ENCODE measurements at regions not wholly inside any gene's neighbourhood (a gene's known extent, or its start where the extent isn't known, plus 50 kb on each side); places are given as distances from the start of the nearest gene placed in this dataset.
A peak's percentile ranks its signal among the peaks of the same experiment; 100 is the strongest.

- Histone ChIP-seq H3K4me1 (ENCODE audit: control insufficient read depth, insufficient read depth, low read length) (no peaks in the 10 kb centered on the region), H3K4me3 (ENCODE audit: low read length) (no peak overlapping the region), H3K36me3 (ENCODE audit: control insufficient read depth, insufficient read depth, low read length) (no peaks in the 10 kb centered on the region), H3K9me3 (ENCODE audit: control insufficient read depth, insufficient read depth, low read length) (no peaks in the 10 kb centered on the region), H3K27me3 (ENCODE audit: control insufficient read depth, insufficient read depth, low read length) (no peaks in the 10 kb centered on the region), H3K27ac (ENCODE audit: low read length) (no peak overlapping the region)
- no CpG with 5 or more reads among the region's 1 CpG for WGBS (ENCODE audit: insufficient coverage, insufficient read length)
- DNase-seq (ENCODE audit: low read depth, low spot score), result no peak
These were observed 554.4 kb downstream of the ARAP2 start for GRCh38 chr4:35689870-35690269.

- H3K27me3 ChIP-seq (ENCODE audit: control insufficient read depth, insufficient read depth, low read length), result no peaks in the 10 kb centered on the region
- DNase-seq (ENCODE audit: low read depth, low spot score), result no peak
- H3K36me3 ChIP-seq (ENCODE audit: control insufficient read depth, insufficient read depth, low read length), result no peaks in the 10 kb centered on the region
- no peaks in the 10 kb centered on the region for H3K9me3 ChIP-seq (ENCODE audit: control insufficient read depth, insufficient read depth, low read length)
- no CpG with 5 or more reads among the region's 1 CpG for WGBS (ENCODE audit: insufficient coverage, insufficient read length)
- no peak overlapping the region for H3K27ac ChIP-seq (ENCODE audit: low read length)
- H3K4me1 ChIP-seq (ENCODE audit: control insufficient read depth, insufficient read depth, low read length), result no peaks in the 10 kb centered on the region
- no peak overlapping the region for H3K4me3 ChIP-seq (ENCODE audit: low read length)
These were observed 554.0 kb downstream of the ARAP2 start for GRCh38 chr4:35690271-35690670.

- H3K27me3 ChIP-seq (ENCODE audit: control insufficient read depth, insufficient read depth, low read length), result no peaks in the 10 kb centered on the region
- no peak overlapping the region for H3K4me3 ChIP-seq (ENCODE audit: low read length)
- WGBS (ENCODE audit: insufficient coverage, insufficient read length), result no CpG with 5 or more reads among the region's 3 CpGs
- no peak overlapping the region for H3K27ac ChIP-seq (ENCODE audit: low read length)
- no peaks in the 10 kb centered on the region for H3K4me1 ChIP-seq (ENCODE audit: control insufficient read depth, insufficient read depth, low read length)
- H3K9me3 ChIP-seq (ENCODE audit: control insufficient read depth, insufficient read depth, low read length), result no peaks in the 10 kb centered on the region
- DNase-seq (ENCODE audit: low read depth, low spot score), result no peak
- H3K36me3 ChIP-seq (ENCODE audit: control insufficient read depth, insufficient read depth, low read length), result no peaks in the 10 kb centered on the region
These were observed 549.3 kb downstream of the ARAP2 start for GRCh38 chr4:35695003-35695402.

- no peak for DNase-seq (ENCODE audit: low read depth, low spot score)
- H3K4me1 ChIP-seq (ENCODE audit: control insufficient read depth, insufficient read depth, low read length), result no peaks in the 10 kb centered on the region
- H3K27ac ChIP-seq (ENCODE audit: low read length), result no peak overlapping the region
- no peaks in the 10 kb centered on the region for H3K9me3 ChIP-seq (ENCODE audit: control insufficient read depth, insufficient read depth, low read length)
- H3K4me3 ChIP-seq (ENCODE audit: low read length), result no peak overlapping the region
- H3K27me3 ChIP-seq (ENCODE audit: control insufficient read depth, insufficient read depth, low read length), result no peaks in the 10 kb centered on the region
- WGBS (ENCODE audit: insufficient coverage, insufficient read length), result no CpG with 5 or more reads among the region's 2 CpGs
- no peaks in the 10 kb centered on the region for H3K36me3 ChIP-seq (ENCODE audit: control insufficient read depth, insufficient read depth, low read length)
These were observed 548.9 kb downstream of the ARAP2 start for GRCh38 chr4:35695421-35695820.

GRCh38 chr4:35697210-35697736, 547.0 kb downstream of the ARAP2 start:
- H3K27me3 ChIP-seq (ENCODE audit: control insufficient read depth, insufficient read depth, low read length), result no peaks in the 10 kb centered on the region
- H3K27ac ChIP-seq (ENCODE audit: low read length), result no peak overlapping the region
- no peak for DNase-seq (ENCODE audit: low read depth, low spot score)
- no peaks in the 10 kb centered on the region for H3K36me3 ChIP-seq (ENCODE audit: control insufficient read depth, insufficient read depth, low read length)
- no peaks in the 10 kb centered on the region for H3K9me3 ChIP-seq (ENCODE audit: control insufficient read depth, insufficient read depth, low read length)
- no peak overlapping the region for H3K4me3 ChIP-seq (ENCODE audit: low read length)
- no CpG with 5 or more reads among the region's 2 CpGs for WGBS (ENCODE audit: insufficient coverage, insufficient read length)
- no peaks in the 10 kb centered on the region for H3K4me1 ChIP-seq (ENCODE audit: control insufficient read depth, insufficient read depth, low read length)

- H3K4me3 ChIP-seq (ENCODE audit: low read length), result no peak overlapping the region
- H3K36me3 ChIP-seq (ENCODE audit: control insufficient read depth, insufficient read depth, low read length), result no peaks in the 10 kb centered on the region
- H3K4me1 ChIP-seq (ENCODE audit: control insufficient read depth, insufficient read depth, low read length), result no peaks in the 10 kb centered on the region
- no peak for DNase-seq (ENCODE audit: low read depth, low spot score)
- H3K27ac ChIP-seq (ENCODE audit: low read length), result no peak overlapping the region
- WGBS (ENCODE audit: insufficient coverage, insufficient read length), result 100% methylated on average over 1 of the region's 2 CpGs
- no peaks in the 10 kb centered on the region for H3K27me3 ChIP-seq (ENCODE audit: control insufficient read depth, insufficient read depth, low read length)
- H3K9me3 ChIP-seq (ENCODE audit: control insufficient read depth, insufficient read depth, low read length), result no peaks in the 10 kb centered on the region
These were observed 543.7 kb downstream of the ARAP2 start for GRCh38 chr4:35700663-35701062.

GRCh38 chr4:35709080-35709479, 535.2 kb downstream of the ARAP2 start:
- H3K36me3 ChIP-seq (ENCODE audit: control insufficient read depth, insufficient read depth, low read length), result no peaks in the 10 kb centered on the region
- H3K4me3 ChIP-seq (ENCODE audit: low read length), result no peak overlapping the region
- no peak overlapping the region for H3K27ac ChIP-seq (ENCODE audit: low read length)
- DNase-seq (ENCODE audit: low read depth, low spot score), result no peak
- H3K9me3 ChIP-seq (ENCODE audit: control insufficient read depth, insufficient read depth, low read length), result no peaks in the 10 kb centered on the region
- no peaks in the 10 kb centered on the region for H3K4me1 ChIP-seq (ENCODE audit: control insufficient read depth, insufficient read depth, low read length)
- H3K27me3 ChIP-seq (ENCODE audit: control insufficient read depth, insufficient read depth, low read length), result no peaks in the 10 kb centered on the region
- no CpG with 5 or more reads among the region's 2 CpGs for WGBS (ENCODE audit: insufficient coverage, insufficient read length)

- no peaks in the 10 kb centered on the region for H3K36me3 ChIP-seq (ENCODE audit: control insufficient read depth, insufficient read depth, low read length)
- WGBS (ENCODE audit: insufficient coverage, insufficient read length), result no CpG with 5 or more reads among the region's 3 CpGs
These were observed 534.0 kb downstream of the ARAP2 start for GRCh38 chr4:35710343-35710742.

GRCh38 chr4:35711127-35711526, 533.2 kb downstream of the ARAP2 start:
- no peak for DNase-seq (ENCODE audit: low read depth, low spot score)
- Histone ChIP-seq H3K9me3 (ENCODE audit: control insufficient read depth, insufficient read depth, low read length) (no peaks in the 10 kb centered on the region), H3K36me3 (ENCODE audit: control insufficient read depth, insufficient read depth, low read length) (no peaks in the 10 kb centered on the region), H3K4me1 (ENCODE audit: control insufficient read depth, insufficient read depth, low read length) (no peaks in the 10 kb centered on the region), H3K27me3 (ENCODE audit: control insufficient read depth, insufficient read depth, low read length) (no peaks in the 10 kb centered on the region), H3K4me3 (ENCODE audit: low read length) (no peak overlapping the region), H3K27ac (ENCODE audit: low read length) (no peak overlapping the region)
- WGBS (ENCODE audit: insufficient coverage, insufficient read length), result no CpG with 5 or more reads among the region's 2 CpGs

More at GRCh38 chr4:35710343-35710742, 534.0 kb downstream of the ARAP2 start:
- no peak for DNase-seq (ENCODE audit: low read depth, low spot score)
- no peak overlapping the region for H3K27ac ChIP-seq (ENCODE audit: low read length)
- no peaks in the 10 kb centered on the region for H3K27me3 ChIP-seq (ENCODE audit: control insufficient read depth, insufficient read depth, low read length)
- H3K4me1 ChIP-seq (ENCODE audit: control insufficient read depth, insufficient read depth, low read length), result no peaks in the 10 kb centered on the region
- H3K9me3 ChIP-seq (ENCODE audit: control insufficient read depth, insufficient read depth, low read length), result no peaks in the 10 kb centered on the region
- no peak overlapping the region for H3K4me3 ChIP-seq (ENCODE audit: low read length)

- Histone ChIP-seq H3K4me3 (ENCODE audit: low read length) (no peak overlapping the region), H3K27me3 (ENCODE audit: control insufficient read depth, insufficient read depth, low read length) (no peaks in the 10 kb centered on the region), H3K9me3 (ENCODE audit: control insufficient read depth, insufficient read depth, low read length) (no peaks in the 10 kb centered on the region), H3K27ac (ENCODE audit: low read length) (no peak overlapping the region), H3K36me3 (ENCODE audit: control insufficient read depth, insufficient read depth, low read length) (no peaks in the 10 kb centered on the region), H3K4me1 (ENCODE audit: control insufficient read depth, insufficient read depth, low read length) (no peaks in the 10 kb centered on the region)
- no CpG with 5 or more reads among the region's 3 CpGs for WGBS (ENCODE audit: insufficient coverage, insufficient read length)
- no peak for DNase-seq (ENCODE audit: low read depth, low spot score)
These were observed 520.3 kb downstream of the ARAP2 start for GRCh38 chr4:35723973-35724372.

GRCh38 chr4:35725131-35725530, 519.2 kb downstream of the ARAP2 start:
- no peaks in the 10 kb centered on the region for H3K9me3 ChIP-seq (ENCODE audit: control insufficient read depth, insufficient read depth, low read length)
- no peaks in the 10 kb centered on the region for H3K36me3 ChIP-seq (ENCODE audit: control insufficient read depth, insufficient read depth, low read length)
- H3K4me1 ChIP-seq (ENCODE audit: control insufficient read depth, insufficient read depth, low read length), result no peaks in the 10 kb centered on the region
- WGBS (ENCODE audit: insufficient coverage, insufficient read length), result no CpG with 5 or more reads among the region's 1 CpG
- H3K27ac ChIP-seq (ENCODE audit: low read length), result no peak overlapping the region
- H3K27me3 ChIP-seq (ENCODE audit: control insufficient read depth, insufficient read depth, low read length), result no peaks in the 10 kb centered on the region
- H3K4me3 ChIP-seq (ENCODE audit: low read length), result no peak overlapping the region
- DNase-seq (ENCODE audit: low read depth, low spot score), result peak; percentile 18

Data from iPS DF 6.9 (cell line).